MCF 10A (cell line): ENCODE measurements at regions not wholly inside any gene's neighbourhood (a gene's known extent, or its start where the extent isn't known, plus 50 kb on each side); places are given as distances from the start of the nearest gene placed in this dataset.

Experiments
- BruUV-seq: library from RNA; stranded (reverse); fragments of 400-500 nt; replicated peaks from 2 replicates; lab custom pipeline; 2021; lab: Mats Ljungman, UMichigan
- CTCF ChIA-PET: fragments of 300-600 bp; sonication (Branson Sonifier 250); formaldehyde crosslinking; extraction: SDS; loops from one replicate; lab custom pipeline; 2021; ENCODE audit warnings: antibody characterized with exemption, inconsistent platforms; lab: Yijun Ruan, JAX
- POLR2A ChIA-PET: fragments of 300-600, 350-650 bp; sonication (Branson Sonifier 250); formaldehyde crosslinking; extraction: SDS; loops from one replicate; lab custom pipeline; 2020; ENCODE audit warnings: antibody characterized with exemption, inconsistent platforms; lab: Yijun Ruan, JAX
- DNase-seq: peaks from one replicate; pipeline ENCODE4 v3.0.0-alpha.2; 2018; ENCODE audit not compliant: unreplicated experiment
- H3K27ac Mint-ChIP-seq: one replicate; pipeline ENCODE4 v1.8.0; 2022; ENCODE audit warnings: mild to moderate bottlenecking, low read depth, mixed read lengths; ENCODE audit not compliant: unreplicated experiment
- H3K27me3 Mint-ChIP-seq: one replicate; pipeline ENCODE4 v1.8.0; 2022; ENCODE audit warnings: mixed read lengths; ENCODE audit not compliant: insufficient read depth, unreplicated experiment
- H3K36me3 Mint-ChIP-seq: one replicate; pipeline ENCODE4 v1.8.0; 2022; ENCODE audit warnings: mild to moderate bottlenecking, moderate library complexity, mixed read lengths; ENCODE audit not compliant: insufficient read depth, unreplicated experiment
- H3K4me1 Mint-ChIP-seq: one replicate; pipeline ENCODE4 v1.8.0; 2022; ENCODE audit warnings: mixed read lengths; ENCODE audit not compliant: insufficient read depth, unreplicated experiment
- H3K4me3 Mint-ChIP-seq: one replicate; pipeline ENCODE4 v1.8.0; 2022; ENCODE audit warnings: mild to moderate bottlenecking, moderate library complexity, mixed read lengths; ENCODE audit not compliant: unreplicated experiment
- H3K9me3 Mint-ChIP-seq: one replicate; pipeline ENCODE4 v1.8.0; 2022; ENCODE audit warnings: mixed read lengths; ENCODE audit not compliant: unreplicated experiment
- CTCF ChIP-seq: fragments of 200-600 bp; IDR thresholded peaks from one replicate; pipeline ENCODE4 v1.8.0; 2022; ENCODE audit warnings: antibody characterized with exemption, mild to moderate bottlenecking; ENCODE audit not compliant: unreplicated experiment
- intact Hi-C: fragments of 100-400 bp; cut with micrococcal nuclease; formaldehyde crosslinking; loops from 2 replicates; pipeline ENCODE4 v1.14.1; 2022

- no peaks in the 10 kb centered on the region for H3K27me3 Mint-ChIP-seq
- H3K27ac Mint-ChIP-seq: peak overlapping the region; percentile 12
- H3K4me3 Mint-ChIP-seq: no peak overlapping the region
- no peaks in the 10 kb centered on the region for H3K36me3 Mint-ChIP-seq
- intact Hi-C loops: no loop called here
- no peak for TF ChIP-seq CTCF
- CTCF ChIA-PET: interaction anchor here (0.6 to 1.4 kb wide), 3 partner anchors 32 to 490 kb away, joined by 3 to 5 read pairs (median 3); no protein-coding TSS in a partner anchor
- no peaks in the 10 kb centered on the region for H3K9me3 Mint-ChIP-seq
- POLR2A ChIA-PET: interaction anchor here (0.7 to 1.2 kb wide), 2 partner anchors 8 to 31 kb away, joined by 3 read pairs; no protein-coding TSS in a partner anchor
- no TSS peak for BruUV-seq
- DNase-seq: peak; percentile 5
- H3K4me1 Mint-ChIP-seq: peaks cover 13% of the 10 kb centered on the region
Observed at GRCh38 chr9:118651511-118651910, 717.7 kb downstream of the BRINP1 start.

- CTCF ChIA-PET: interaction anchor here (1.2 to 1.4 kb wide), 2 partner anchors 33 to 63 kb away, joined by 3 to 5 read pairs; no protein-coding TSS in a partner anchor
- POLR2A ChIA-PET: interaction anchor here (0.7 to 1.2 kb wide), 3 partner anchors 9 to 97 kb away, joined by 3 read pairs; no protein-coding TSS in a partner anchor
- no peak for TF ChIP-seq CTCF
- Mint-ChIP-seq H3K4me3 (no peak overlapping the region), H3K36me3 (no peaks in the 10 kb centered on the region), H3K9me3 (no peaks in the 10 kb centered on the region), H3K27me3 (no peaks in the 10 kb centered on the region), H3K4me1 (peaks cover 13% of the 10 kb centered on the region), H3K27ac (peak overlapping the region; percentile 12)
- intact Hi-C loops: no loop called here
- no TSS peak for BruUV-seq
- DNase-seq: peak; percentile 49
Observed at GRCh38 chr9:118652258-118652657, 717.0 kb downstream of the BRINP1 start.

- ChIA-PET POLR2A (interaction anchor here (0.9 kb wide), 1 partner anchor 96 kb away, joined by 3 read pairs; no protein-coding TSS in a partner anchor), CTCF (no interaction called here)
- no peaks in the 10 kb centered on the region for H3K27me3 Mint-ChIP-seq
- intact Hi-C loops: no loop called here
- no peak for TF ChIP-seq CTCF
- H3K9me3 Mint-ChIP-seq: no peaks in the 10 kb centered on the region
- BruUV-seq: no TSS peak
- no peak overlapping the region for H3K4me3 Mint-ChIP-seq
- H3K27ac Mint-ChIP-seq: no peak overlapping the region
- no peaks in the 10 kb centered on the region for H3K36me3 Mint-ChIP-seq
- peak; percentile 51 for DNase-seq
- peaks cover 13% of the 10 kb centered on the region for H3K4me1 Mint-ChIP-seq
Observed at GRCh38 chr9:118652912-118653311, 716.3 kb downstream of the BRINP1 start.

GRCh38 chr9:118659011-118659410 is 710.2 kb downstream of the BRINP1 start:
- intact Hi-C loops: no loop called here
- no peak overlapping the region for H3K27ac Mint-ChIP-seq
- ChIA-PET POLR2A (no interaction called here), CTCF (no interaction called here)
- BruUV-seq: no TSS peak
- no peaks in the 10 kb centered on the region for H3K36me3 Mint-ChIP-seq
- TF ChIP-seq CTCF: no peak
- DNase-seq: no peak
- no peaks in the 10 kb centered on the region for H3K27me3 Mint-ChIP-seq
- H3K9me3 Mint-ChIP-seq: no peaks in the 10 kb centered on the region
- H3K4me1 Mint-ChIP-seq: no peaks in the 10 kb centered on the region
- H3K4me3 Mint-ChIP-seq: no peak overlapping the region
